HG03039 (cell line): ENCODE measurements at regions not wholly inside any gene's neighbourhood (a gene's known extent, or its start where the extent isn't known, plus 50 kb on each side); places are given as distances from the start of the nearest gene placed in this dataset.
"Not testable (repeated sequence)": the region's sequence is repeated elsewhere in the genome, so short reads cannot be mapped to it uniquely, and the experiment has no call there.

Experiments used
- ATAC-seq: cut with Tn5 transposase; IDR thresholded peaks from one replicate; pipeline ENCODE4 v1.9.1; 2021; ENCODE audit warnings: mild to moderate bottlenecking, moderate library complexity; ENCODE audit not compliant: unreplicated experiment

GRCh38 chr4:115678425-115678941 is 565.1 kb upstream of the NDST4 start:
- no peak for ATAC-seq

GRCh38 chr4:115675719-115676118 is 562.3 kb upstream of the NDST4 start:
- ATAC-seq, result no peak

- no peak for ATAC-seq
These were observed 561.1 kb upstream of the NDST4 start for GRCh38 chr4:115674485-115674884.

GRCh38 chr4:115671581-115671980 is 558.2 kb upstream of the NDST4 start:
- no peak for ATAC-seq

- ATAC-seq, result no peak
These were observed 557.5 kb upstream of the NDST4 start for GRCh38 chr4:115670930-115671329.

- no peak for ATAC-seq
These were observed 555.0 kb upstream of the NDST4 start for GRCh38 chr4:115668396-115668795.

GRCh38 chr4:115664285-115664684 is 550.9 kb upstream of the NDST4 start:
- ATAC-seq, result no peak

- ATAC-seq, result no peak
These were observed 547.0 kb upstream of the NDST4 start for GRCh38 chr4:115660465-115660864.

- ATAC-seq, result no peak
These were observed 544.7 kb upstream of the NDST4 start for GRCh38 chr4:115657991-115658650.

- ATAC-seq, result no peak
These were observed 542.2 kb upstream of the NDST4 start for GRCh38 chr4:115655626-115656025.

- no peak for ATAC-seq
These were observed 535.4 kb upstream of the NDST4 start for GRCh38 chr4:115648786-115649185.

GRCh38 chr4:115629270-115629669 is 515.9 kb upstream of the NDST4 start:
- ATAC-seq, result no peak

GRCh38 chr4:115609631-115610030 is 496.2 kb upstream of the NDST4 start:
- no peak for ATAC-seq

- no peak for ATAC-seq
These were observed 493.9 kb upstream of the NDST4 start for GRCh38 chr4:115607311-115607710.

- no peak for ATAC-seq
These were observed 483.0 kb upstream of the NDST4 start for GRCh38 chr4:115596265-115597001.

- no peak for ATAC-seq
These were observed 467.5 kb upstream of the NDST4 start for GRCh38 chr4:115580901-115581300.

GRCh38 chr4:115575851-115576250 is 462.4 kb upstream of the NDST4 start:
- ATAC-seq, result no peak

GRCh38 chr4:115562506-115562905 is 449.1 kb upstream of the NDST4 start:
- no peak for ATAC-seq

GRCh38 chr4:115548123-115548522 is 434.7 kb upstream of the NDST4 start:
- no peak for ATAC-seq

- no peak for ATAC-seq
These were observed 424.0 kb upstream of the NDST4 start for GRCh38 chr4:115537387-115537786.

- ATAC-seq, result no peak
These were observed 415.7 kb upstream of the NDST4 start for GRCh38 chr4:115529126-115529525.

GRCh38 chr4:115519476-115519875 is 406.1 kb upstream of the NDST4 start:
- ATAC-seq, result not testable (repeated sequence)
